MCF 10A (cell line): ENCODE measurements at regions not wholly inside any gene's neighbourhood (a gene's known extent, or its start where the extent isn't known, plus 50 kb on each side); places are given as distances from the start of the nearest gene placed in this dataset.

ENCODE experiments used
- BruUV-seq: library from RNA; stranded (reverse); fragments of 400-500 nt; replicated peaks from 2 replicates; lab custom pipeline; 2021; lab: Mats Ljungman, UMichigan
- CTCF ChIA-PET: fragments of 300-600 bp; sonication (Branson Sonifier 250); formaldehyde crosslinking; extraction: SDS; loops from one replicate; lab custom pipeline; 2021; ENCODE audit warnings: antibody characterized with exemption, inconsistent platforms; lab: Yijun Ruan, JAX
- POLR2A ChIA-PET: fragments of 300-600, 350-650 bp; sonication (Branson Sonifier 250); formaldehyde crosslinking; extraction: SDS; loops from one replicate; lab custom pipeline; 2020; ENCODE audit warnings: antibody characterized with exemption, inconsistent platforms; lab: Yijun Ruan, JAX
- DNase-seq: peaks from one replicate; pipeline ENCODE4 v3.0.0-alpha.2; 2018; ENCODE audit not compliant: unreplicated experiment
- H3K27ac Mint-ChIP-seq: one replicate; pipeline ENCODE4 v1.8.0; 2022; ENCODE audit warnings: mild to moderate bottlenecking, low read depth, mixed read lengths; ENCODE audit not compliant: unreplicated experiment
- H3K27me3 Mint-ChIP-seq: one replicate; pipeline ENCODE4 v1.8.0; 2022; ENCODE audit warnings: mixed read lengths; ENCODE audit not compliant: insufficient read depth, unreplicated experiment
- H3K36me3 Mint-ChIP-seq: one replicate; pipeline ENCODE4 v1.8.0; 2022; ENCODE audit warnings: mild to moderate bottlenecking, moderate library complexity, mixed read lengths; ENCODE audit not compliant: insufficient read depth, unreplicated experiment
- H3K4me1 Mint-ChIP-seq: one replicate; pipeline ENCODE4 v1.8.0; 2022; ENCODE audit warnings: mixed read lengths; ENCODE audit not compliant: insufficient read depth, unreplicated experiment
- H3K4me3 Mint-ChIP-seq: one replicate; pipeline ENCODE4 v1.8.0; 2022; ENCODE audit warnings: mild to moderate bottlenecking, moderate library complexity, mixed read lengths; ENCODE audit not compliant: unreplicated experiment
- H3K9me3 Mint-ChIP-seq: one replicate; pipeline ENCODE4 v1.8.0; 2022; ENCODE audit warnings: mixed read lengths; ENCODE audit not compliant: unreplicated experiment
- CTCF ChIP-seq: fragments of 200-600 bp; IDR thresholded peaks from one replicate; pipeline ENCODE4 v1.8.0; 2022; ENCODE audit warnings: antibody characterized with exemption, mild to moderate bottlenecking; ENCODE audit not compliant: unreplicated experiment
- intact Hi-C: fragments of 100-400 bp; cut with micrococcal nuclease; formaldehyde crosslinking; loops from 2 replicates; pipeline ENCODE4 v1.14.1; 2022

GRCh38 chr4:71269233-71269632 is 69.6 kb upstream of the SLC4A4 start:
- no peaks in the 10 kb centered on the region for H3K36me3 Mint-ChIP-seq
- H3K27me3 Mint-ChIP-seq = no peaks in the 10 kb centered on the region
- intact Hi-C loops = no loop called here
- H3K4me3 Mint-ChIP-seq = no peak overlapping the region
- no peaks in the 10 kb centered on the region for H3K9me3 Mint-ChIP-seq
- BruUV-seq = no TSS peak
- ChIA-PET POLR2A (no interaction called here), CTCF (interaction anchor here (0.5 to 2.8 kb wide), 3 partner anchors 284 to 1018 kb away, joined by 3 to 9 read pairs (median 3); no protein-coding TSS in a partner anchor)
- TF ChIP-seq CTCF = no peak
- no peak for DNase-seq
- H3K27ac Mint-ChIP-seq = no peak overlapping the region
- no peaks in the 10 kb centered on the region for H3K4me1 Mint-ChIP-seq

GRCh38 chr4:71270901-71271300 is 67.9 kb upstream of the SLC4A4 start:
- no peak overlapping the region for H3K4me3 Mint-ChIP-seq
- BruUV-seq = no TSS peak
- no peaks in the 10 kb centered on the region for H3K27me3 Mint-ChIP-seq
- POLR2A ChIA-PET = no interaction called here
- DNase-seq = peak; percentile 67
- intact Hi-C loops = loop anchor here (1.0 kb wide), 1 partner anchor 442 kb away; no protein-coding TSS in a partner anchor
- H3K27ac Mint-ChIP-seq = no peak overlapping the region
- CTCF ChIA-PET = interaction anchor here (0.7 to 2.8 kb wide), 9 partner anchors 15 to 442 kb away, joined by 3 to 9 read pairs (median 4); no protein-coding TSS in a partner anchor
- no peaks in the 10 kb centered on the region for H3K36me3 Mint-ChIP-seq
- no peaks in the 10 kb centered on the region for H3K4me1 Mint-ChIP-seq
- TF ChIP-seq CTCF = peak; percentile 17
- H3K9me3 Mint-ChIP-seq = no peaks in the 10 kb centered on the region

- CTCF ChIA-PET = no interaction called here
- no peak for DNase-seq
- Mint-ChIP-seq H3K36me3 (no peaks in the 10 kb centered on the region), H3K9me3 (no peaks in the 10 kb centered on the region), H3K4me1 (no peaks in the 10 kb centered on the region), H3K27ac (no peak overlapping the region), H3K27me3 (no peaks in the 10 kb centered on the region), H3K4me3 (no peak overlapping the region)
- POLR2A ChIA-PET = interaction anchor here (0.6 to 0.9 kb wide), 2 partner anchors 13 to 31 kb away, joined by 3 read pairs; no protein-coding TSS in a partner anchor
- no peak for TF ChIP-seq CTCF
- intact Hi-C loops = no loop called here
- BruUV-seq = no TSS peak
Measured at GRCh38 chr4:71272976-71273375, 65.8 kb upstream of the SLC4A4 start.

GRCh38 chr4:71275004-71275403 is 63.8 kb upstream of the SLC4A4 start:
- ChIA-PET POLR2A (no interaction called here), CTCF (interaction anchor here (0.7 kb wide), 1 partner anchor 29 kb away, joined by 3 read pairs; no protein-coding TSS in a partner anchor)
- Mint-ChIP-seq H3K4me1 (no peaks in the 10 kb centered on the region), H3K27ac (no peak overlapping the region), H3K27me3 (no peaks in the 10 kb centered on the region), H3K36me3 (no peaks in the 10 kb centered on the region), H3K4me3 (no peak overlapping the region), H3K9me3 (no peaks in the 10 kb centered on the region)
- TF ChIP-seq CTCF = no peak
- no TSS peak for BruUV-seq
- no peak for DNase-seq
- intact Hi-C loops = no loop called here
